Stimulated activated CD4-positive, alpha-beta T cell treated with anti-CD3 and anti-CD28 coated beads, Interleukin-1b, Interleukin-23, amount 100 ng/mL, for 48 hours (primary cell): ENCODE measurements at regions not wholly inside any gene's neighbourhood (a gene's known extent, or its start where the extent isn't known, plus 50 kb on each side); places are given as distances from the start of the nearest gene placed in this dataset.

ENCODE experiments used
- DNase-seq: peaks from one replicate; pipeline ENCODE4 v3.0.0-alpha.2; 2020

DNA sequence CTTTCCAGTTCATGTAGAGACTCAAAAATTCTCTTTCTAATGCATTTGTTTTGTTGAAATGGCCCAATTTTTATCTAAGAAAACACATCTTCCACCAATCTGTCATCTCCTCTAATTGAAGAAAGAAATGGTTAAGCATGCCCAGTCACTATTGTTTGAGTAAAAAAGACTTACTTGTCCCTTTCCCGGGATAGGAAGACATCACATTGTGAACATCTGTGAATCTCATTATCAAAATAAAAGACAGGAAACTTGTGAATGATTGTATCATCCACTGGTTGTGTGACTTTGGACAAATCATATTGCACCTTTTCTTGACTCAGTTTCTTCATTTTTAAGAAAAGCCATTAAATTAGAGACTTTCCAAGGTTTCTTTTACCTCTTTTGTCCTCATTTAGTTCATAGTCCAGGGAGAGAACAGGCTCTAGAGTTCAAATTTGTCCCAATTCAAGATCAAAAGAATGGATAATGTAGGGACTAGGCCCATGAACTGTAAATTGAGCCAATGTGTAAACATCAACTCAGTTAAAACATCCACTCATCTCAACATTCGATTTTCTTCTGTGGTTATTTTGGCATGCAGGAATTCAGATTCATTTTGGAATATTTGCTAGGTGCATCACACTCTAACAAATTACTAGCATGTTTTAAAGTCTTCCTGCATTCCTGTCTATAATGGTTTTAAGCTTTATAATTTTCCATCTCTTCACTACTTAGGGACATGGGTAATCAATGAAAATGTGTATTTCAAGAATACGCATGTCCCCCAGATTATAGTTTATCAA lies 838.0 kb upstream of the WWC1 start:
- DNase-seq: no peak

- no peak for DNase-seq
These were observed 833.0 kb upstream of the WWC1 start for GRCh38 chr5:167458412-167458811.

- DNase-seq: no peak
These were observed 830.9 kb upstream of the WWC1 start for GRCh38 chr5:167460449-167461020.

- DNase-seq: no peak
These were observed 827.5 kb upstream of the WWC1 start for GRCh38 chr5:167463939-167464338.

GRCh38 chr5:167466992-167467391 lies 824.5 kb upstream of the WWC1 start:
- DNase-seq: no peak

DNA sequence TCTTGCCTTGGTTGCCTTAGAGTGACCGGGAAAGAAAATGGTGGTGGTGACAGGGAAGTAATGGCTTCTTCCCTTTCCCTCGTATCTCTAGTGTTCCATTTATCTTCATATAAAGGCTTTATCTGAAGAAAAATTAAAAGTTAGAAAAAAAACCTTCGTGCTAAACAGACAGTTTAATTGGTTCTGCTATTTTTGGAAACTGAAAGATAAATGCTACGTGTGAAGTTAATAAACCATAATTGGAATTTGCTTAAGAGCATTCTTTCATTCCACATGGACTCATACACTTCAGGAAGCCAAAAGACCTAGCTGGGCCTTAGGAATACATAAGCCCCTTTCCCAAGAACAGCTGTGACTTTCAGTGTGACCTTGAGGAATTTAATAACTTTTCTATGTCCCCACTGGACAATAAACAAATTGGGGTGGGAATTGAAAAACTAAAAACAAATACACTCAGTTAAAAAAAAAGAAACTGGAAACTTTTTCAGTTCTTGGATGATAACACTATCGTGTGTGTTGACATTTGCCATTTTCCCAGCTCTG lies 818.8 kb upstream of the WWC1 start:
- no peak for DNase-seq

DNA sequence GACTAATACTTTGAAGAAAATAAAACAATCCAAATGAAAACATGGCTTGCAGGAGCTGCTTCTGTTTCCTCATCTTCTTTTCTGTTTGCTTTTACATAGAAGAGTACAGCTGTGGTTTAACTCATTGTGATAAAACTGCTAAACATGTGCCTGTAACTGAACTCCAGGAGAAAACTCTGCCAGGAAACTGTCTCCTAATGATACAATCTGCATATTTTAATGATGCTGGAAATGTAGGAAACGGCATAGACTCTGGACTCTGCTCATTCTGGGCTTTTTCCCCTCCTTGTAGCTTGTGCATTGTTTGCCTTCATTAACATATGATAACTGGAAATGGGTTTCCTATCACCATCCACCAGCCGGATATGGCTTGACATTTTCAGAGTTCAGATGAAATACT lies 813.3 kb upstream of the WWC1 start:
- DNase-seq: no peak

GRCh38 chr5:167479779-167480178 lies 811.7 kb upstream of the WWC1 start:
- DNase-seq: no peak

GRCh38 chr5:167481345-167481744 lies 810.1 kb upstream of the WWC1 start:
- no peak for DNase-seq

- DNase-seq: no peak
These were observed 808.9 kb upstream of the WWC1 start for GRCh38 chr5:167482555-167482954.

DNA sequence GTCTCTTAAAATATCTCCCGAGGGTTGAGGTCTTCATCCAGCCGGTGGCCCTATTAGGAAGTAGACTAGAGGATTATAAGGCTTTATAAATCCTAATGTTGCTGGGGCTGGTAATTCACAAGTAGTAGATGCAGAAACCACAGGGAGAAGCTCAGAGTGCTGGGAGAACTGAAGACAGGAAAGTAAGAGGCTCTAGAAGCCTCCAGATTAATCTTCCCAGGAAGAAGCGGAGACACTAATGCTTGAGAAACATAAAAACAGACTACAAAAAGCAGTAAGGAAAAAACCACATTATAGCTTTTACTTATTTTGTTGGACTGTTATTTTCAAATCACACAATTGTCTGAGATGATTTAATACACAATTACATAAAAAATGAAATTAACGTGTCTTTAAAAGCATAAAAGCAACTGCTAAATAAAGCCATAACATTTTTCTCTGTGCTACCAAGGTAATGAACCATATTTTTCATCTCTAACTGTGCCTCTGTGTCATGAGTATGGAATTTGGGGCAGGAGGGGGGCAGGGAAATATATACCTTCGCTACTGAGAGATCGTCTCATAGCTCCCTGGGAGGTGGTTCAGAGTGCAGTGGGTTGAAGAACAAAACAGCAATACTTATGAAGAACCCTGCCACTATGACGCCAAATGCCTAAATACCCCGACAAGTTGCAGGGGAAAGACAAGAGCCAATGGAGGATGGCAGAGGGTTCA lies 806.2 kb upstream of the WWC1 start:
- no peak for DNase-seq

GRCh38 chr5:167488371-167488770 lies 803.1 kb upstream of the WWC1 start:
- DNase-seq: no peak

DNA sequence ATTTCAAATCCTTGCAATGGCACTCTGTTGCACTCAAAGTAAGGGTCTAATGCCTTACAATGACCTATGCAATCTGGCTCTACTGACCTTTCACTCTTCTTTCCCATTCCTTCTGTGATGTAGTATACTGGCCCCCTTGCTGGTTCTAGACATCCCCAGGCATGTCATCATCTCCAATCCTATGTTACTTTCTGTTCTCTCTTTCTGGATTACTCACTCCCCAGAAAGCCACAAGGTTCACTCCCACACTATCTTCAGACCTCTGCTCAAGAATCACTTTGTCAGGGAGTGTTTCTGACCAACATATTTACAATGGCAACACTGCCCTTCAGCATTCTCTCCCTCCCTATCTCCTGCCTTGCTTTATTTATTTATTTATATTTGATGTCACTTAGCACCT lies 802.2 kb upstream of the WWC1 start:
- DNase-seq: no peak

GRCh38 chr5:167503926-167504720 lies 787.3 kb upstream of the WWC1 start:
- DNase-seq: no peak

- DNase-seq: no peak
These were observed 783.8 kb upstream of the WWC1 start for GRCh38 chr5:167507463-167508233.

GRCh38 chr5:167509076-167509475 lies 782.4 kb upstream of the WWC1 start:
- no peak for DNase-seq

- no peak for DNase-seq
These were observed 780.2 kb upstream of the WWC1 start for GRCh38 chr5:167511276-167511675.

DNA sequence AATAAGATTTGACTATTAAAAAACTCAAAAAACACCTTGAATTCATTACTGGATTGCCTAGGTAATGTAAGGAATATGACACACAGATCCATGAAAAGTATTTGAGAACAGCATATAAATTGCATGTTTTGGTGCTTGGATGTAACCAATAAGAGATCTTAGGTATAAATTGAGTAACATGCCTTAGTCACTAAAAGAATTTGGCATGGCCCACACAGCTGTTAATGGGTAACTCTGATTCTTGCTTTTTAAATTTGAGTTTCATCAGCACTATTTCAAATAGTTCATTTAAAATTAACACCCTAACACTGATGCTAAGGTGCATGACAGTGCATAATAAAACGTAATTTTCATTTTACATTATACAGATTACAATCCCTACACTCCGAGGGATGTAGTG lies 779.3 kb upstream of the WWC1 start:
- no peak for DNase-seq

- no peak for DNase-seq
These were observed 778.1 kb upstream of the WWC1 start for GRCh38 chr5:167513381-167513780.

GRCh38 chr5:167514461-167514860 lies 777.0 kb upstream of the WWC1 start:
- no peak for DNase-seq

DNA sequence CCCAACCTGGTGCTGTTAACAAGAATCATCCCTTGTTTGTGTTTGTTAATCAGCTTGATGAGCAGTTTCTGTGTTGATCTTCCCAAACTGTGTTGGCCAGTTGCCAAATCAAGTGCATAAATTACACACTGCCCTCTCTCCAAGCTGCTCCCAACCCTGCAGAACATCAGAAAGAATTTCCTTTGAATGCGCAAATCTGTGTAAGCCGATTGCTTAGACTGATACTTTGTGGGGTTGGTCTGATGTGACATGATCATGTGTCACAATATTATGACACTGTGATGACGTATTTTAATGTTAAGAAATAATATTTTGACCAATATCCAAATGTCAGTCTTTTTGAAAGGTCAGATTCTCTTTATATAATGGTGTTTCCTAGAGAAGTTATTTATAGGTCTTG lies 766.4 kb upstream of the WWC1 start:
- DNase-seq: no peak

DNA sequence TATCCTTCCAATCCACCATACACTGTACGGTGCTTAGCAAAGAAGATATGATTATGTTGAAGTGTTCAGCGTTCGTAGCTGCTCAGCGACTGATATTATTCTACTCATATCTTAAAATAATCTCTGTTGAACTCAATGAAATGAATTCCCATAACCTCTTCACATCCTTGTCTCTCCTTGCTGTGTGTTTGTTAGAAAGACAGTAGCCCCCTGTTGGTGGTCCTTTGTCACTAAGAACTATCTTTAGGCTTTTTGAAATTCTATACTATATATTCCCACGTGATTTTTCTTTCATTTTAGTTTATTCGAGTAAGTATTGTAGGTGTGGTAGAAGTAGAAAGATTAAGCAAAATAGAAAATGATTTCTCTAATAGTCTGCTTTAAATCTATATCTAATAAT lies 762.8 kb upstream of the WWC1 start:
- DNase-seq: no peak
